ENCODE measurements at regions not wholly inside any gene's neighbourhood (a gene's known extent, or its start where the extent isn't known, plus 50 kb on each side); places are given as distances from the start of the nearest gene placed in this dataset.

DNA sequence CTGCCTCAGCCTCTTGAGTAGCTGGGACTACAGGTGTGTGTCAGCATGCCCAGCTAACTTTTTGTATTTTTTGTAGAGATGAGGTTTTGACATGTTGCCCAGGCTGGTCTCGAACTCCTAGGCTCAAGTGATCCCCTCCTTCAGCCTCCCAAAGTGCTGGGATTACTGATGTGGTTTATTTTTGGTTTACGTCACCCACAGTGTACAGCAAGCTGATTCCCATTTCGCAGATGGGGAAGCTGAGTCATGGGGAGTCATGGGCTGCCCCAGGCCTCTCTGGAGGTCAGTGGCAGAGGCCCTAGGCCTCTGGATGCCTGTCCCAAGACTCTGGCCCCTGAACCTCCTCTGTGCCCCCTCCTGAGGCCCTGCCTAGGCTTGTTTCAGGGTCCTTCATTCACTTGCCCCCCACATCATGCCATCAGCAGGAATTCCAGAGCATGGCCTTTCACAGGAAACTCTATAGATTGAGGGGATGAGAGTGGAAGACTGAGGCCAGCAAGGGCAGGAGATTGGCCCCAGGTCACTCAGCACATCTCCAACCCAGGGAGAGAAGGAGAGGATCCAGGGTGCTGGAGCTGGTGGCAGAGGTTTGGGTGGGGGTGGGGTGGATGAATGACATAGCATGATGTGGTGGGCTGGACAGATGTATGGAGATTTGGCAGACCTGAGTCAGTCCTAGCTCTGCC lies 266.0 kb downstream of the PTPRU start:
- DNase-seq: no peak

DNA sequence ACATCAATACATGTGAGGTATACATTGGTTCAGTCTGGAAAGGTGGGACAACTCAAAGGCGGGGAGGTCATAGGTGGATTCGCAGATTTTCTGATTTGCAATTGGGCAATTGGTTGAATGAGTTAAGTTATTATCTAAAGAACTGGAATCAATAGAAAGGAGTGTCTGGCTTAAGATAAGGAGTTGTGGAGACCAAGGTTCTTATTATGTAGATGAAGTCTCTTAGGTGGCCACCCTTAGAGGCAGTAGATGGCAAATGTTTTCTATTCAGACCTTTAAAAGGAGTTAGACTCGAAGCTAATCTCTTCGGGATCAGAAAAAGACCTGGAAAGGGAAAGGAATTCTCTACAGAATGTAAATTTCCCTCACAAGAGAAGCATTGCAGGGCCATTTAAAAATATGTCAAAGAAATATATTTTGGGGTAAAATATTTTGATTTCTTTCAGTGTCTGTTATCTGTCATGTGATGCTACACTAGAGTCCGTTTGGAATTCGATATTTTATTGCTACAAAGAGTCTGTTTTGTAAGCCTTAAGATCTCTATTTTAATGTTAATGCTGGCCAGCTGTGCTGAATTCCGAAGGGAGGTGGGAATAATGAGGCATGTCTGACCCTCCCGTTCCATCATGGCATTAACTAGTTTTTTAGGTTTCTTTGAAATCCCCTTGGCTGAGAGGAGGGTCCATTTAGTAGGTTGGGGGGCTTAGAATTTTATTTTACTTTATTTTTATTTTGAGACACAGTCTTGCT lies 265.1 kb downstream of the PTPRU start:
- no peak for DNase-seq

DNA sequence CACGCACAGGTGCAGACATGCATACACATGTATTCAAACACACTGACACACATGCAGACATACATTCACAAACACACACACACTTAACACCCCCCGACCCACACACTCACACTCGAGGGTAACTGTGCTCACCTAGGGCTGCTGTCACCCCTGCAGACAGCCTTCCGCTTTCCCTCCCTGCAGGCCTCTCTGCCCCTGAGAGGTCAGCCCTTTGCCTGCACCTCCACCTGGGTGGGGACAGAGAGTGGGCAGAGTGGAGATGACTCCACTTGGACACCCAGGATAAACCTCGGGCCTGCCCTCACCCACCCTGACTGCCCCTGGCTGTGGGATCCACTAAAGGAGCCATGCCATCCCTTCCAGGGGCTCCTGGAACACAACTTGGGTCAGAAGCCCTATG lies 264.3 kb downstream of the PTPRU start:
- no peak for DNase-seq

DNA sequence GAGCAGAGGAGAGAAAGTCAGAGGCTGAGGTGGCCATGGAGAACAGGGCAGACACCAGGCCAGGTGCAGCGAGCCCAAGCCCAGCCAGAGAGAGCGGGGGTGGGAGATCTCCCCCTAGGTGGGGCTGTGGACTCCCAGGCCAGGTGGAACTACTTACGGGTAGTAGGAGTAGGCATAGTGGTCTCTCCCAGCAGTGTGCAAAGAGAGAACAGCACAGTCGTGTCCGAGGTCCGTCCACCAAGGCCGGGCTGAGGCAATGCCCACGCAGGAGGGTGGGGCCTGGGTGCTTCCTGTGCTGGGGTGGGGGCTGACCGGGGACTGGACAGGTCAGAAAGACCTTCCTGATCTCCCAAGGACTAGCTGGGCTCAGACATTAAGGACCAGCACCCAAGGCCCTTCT lies 263.7 kb downstream of the PTPRU start:
- DNase-seq: no peak

DNA sequence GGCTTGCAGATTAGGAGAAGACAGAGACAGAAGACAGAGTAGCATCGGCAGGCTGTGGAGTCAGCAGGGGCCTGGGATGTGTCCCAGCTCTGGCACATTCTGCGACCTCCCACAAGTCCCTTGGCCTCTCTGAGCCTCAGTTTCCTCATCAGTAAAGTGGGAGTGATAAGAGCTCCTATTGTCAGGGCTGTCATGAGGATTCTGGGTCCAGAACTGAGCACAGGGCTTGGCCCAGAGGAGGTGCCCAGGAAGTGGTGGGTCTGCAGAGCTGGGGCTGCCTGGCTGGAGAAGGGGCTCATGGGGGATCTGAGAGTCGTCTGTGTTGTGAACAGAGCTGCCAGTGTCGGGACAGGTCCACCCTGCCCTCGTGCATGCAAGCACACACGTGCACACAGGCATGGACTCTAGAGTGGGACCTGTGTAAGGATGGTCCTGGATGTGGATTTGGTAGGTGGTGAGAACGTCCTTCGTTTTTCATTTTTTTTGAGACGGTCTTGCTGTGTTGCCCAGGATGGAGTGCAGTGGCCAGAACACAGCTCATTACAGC lies 262.9 kb downstream of the PTPRU start:
- DNase-seq: no peak

DNA sequence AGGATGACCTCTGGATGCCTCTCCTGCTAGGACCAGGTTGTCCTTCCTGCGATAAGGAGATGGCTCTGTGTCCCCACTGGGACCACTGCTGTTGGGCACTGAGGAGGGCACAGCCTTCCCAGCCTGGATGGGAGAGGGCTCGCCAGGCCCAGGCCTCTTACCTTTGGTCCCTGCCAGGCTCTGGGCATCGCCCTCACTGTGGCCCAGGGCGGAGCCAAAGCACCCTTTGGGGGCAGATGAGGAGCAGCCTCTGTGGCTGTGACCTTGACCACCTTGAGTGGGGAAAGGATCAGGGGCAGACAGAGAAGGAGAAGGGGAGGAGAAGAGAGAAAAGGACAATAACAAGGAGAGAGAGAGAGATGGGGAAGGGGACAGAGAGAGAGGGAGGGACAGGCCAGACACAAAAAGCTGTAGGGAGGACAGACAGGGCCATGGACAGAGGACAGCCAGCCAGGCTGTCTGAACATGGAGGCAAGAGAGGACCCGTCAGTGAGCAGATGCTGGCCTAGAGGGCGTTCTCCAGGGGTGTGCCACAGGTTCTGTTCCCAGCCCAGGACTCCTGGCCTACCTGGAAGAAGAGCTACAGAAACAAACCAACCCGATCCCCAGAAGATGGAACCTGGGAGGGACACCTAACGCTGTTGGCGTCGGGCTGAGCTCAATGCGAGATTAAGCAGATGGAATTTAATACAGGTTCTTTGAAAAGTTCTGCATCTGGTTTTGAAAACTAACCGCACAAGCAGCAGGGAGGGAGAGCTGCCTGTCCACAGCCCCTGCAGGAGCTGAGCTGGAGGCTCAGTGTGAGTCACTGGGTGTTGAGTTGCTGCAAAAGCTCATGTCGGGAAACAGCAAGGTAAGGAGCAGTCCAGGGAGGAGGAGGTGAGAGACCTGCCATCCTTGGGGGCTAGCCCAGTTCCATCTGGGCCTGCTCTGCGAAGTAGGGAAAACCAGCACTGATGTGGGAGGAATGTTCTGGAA lies 262.1 kb downstream of the PTPRU start:
- DNase-seq: no peak

DNA sequence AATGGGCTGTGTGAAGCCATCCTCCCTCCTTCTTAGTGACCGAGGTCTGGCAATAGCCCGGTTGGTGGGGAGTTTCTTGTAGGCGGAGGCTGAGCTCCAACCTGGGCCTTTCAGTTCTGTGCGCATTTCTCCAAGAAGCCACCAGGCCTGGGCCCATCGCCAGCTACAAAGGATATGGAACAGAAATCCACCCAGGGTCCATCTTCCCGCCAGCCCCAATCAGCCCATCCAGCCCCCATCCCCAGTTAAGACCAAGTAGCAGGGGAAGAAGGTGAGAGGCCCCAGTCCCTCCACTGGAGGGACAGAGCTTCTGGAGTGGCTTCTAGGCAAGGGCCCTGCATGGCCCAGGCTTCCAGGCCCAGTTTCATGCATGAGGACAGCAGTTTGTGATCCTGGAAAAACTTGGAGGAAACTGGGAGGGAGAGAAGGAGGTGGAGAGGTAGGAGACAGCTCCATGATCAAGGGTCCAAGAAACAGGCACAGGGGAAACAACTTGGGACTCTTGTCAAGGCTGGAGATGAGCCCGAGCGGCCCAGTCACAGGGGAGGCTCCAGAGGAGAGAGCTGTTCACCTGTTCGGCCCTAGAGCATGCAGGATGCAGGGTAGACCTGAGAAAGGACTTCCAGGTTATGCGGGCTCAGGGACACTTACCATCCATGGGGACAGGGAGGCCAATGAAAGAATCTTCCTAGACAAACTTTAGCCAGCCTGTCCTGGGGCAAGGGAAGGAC lies 261.2 kb downstream of the PTPRU start:
- DNase-seq: no peak

DNA sequence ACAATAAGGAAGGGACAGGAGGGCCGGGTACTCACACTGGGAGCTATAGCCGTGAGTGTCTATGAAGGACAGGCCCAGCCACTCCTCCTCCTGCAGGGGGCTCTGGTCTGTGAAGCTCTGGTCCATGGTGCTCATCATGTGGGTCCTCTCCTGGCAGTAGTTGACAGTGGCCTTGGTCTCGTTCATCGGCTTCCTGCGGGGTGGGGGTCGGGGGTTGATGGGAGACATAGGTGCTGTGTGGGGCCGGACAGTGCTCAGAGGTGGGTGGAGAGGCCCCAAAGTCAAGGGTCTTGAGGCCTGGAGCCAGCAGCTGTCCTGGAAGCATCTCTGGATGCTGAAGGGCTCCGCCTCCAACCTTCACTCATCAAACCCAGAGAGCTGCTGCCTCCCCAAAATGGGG lies 260.4 kb downstream of the PTPRU start:
- no peak for DNase-seq

DNA sequence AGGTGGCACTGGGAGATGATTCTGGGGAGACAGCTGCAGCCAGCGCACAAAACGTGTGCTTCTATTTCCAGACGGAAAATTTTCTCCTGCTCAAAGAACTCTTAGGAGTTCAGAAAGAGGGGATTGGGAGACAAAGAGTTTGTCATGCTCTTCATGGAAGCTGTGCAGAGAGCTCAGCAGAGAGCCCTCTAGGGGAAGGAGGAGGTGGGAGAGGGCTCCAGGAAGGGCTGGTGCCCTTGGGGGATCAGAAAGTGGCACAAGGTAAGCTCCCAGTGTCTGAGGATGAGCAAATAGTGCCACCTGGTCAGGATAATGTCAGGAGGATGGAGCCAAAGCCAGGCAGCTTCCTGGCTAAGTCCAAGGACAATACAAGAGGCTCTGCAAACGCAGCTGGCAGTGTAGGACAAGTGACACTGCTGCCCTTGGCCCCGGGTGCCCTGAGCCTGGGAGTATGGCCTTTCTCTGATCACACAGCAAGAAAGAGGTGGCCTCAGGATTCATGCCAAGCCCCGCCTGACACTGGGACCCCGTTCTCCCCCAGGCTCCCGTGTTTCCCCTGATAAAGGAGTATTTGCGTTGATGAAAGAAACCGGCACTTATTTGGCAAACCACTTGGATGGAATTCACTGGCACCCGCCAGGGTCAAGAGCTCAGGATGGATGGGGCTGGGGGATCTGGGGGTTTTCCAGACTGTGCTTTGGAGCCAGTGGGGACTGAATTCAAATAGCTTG lies 254.0 kb downstream of the PTPRU start:
- DNase-seq: no peak

DNA sequence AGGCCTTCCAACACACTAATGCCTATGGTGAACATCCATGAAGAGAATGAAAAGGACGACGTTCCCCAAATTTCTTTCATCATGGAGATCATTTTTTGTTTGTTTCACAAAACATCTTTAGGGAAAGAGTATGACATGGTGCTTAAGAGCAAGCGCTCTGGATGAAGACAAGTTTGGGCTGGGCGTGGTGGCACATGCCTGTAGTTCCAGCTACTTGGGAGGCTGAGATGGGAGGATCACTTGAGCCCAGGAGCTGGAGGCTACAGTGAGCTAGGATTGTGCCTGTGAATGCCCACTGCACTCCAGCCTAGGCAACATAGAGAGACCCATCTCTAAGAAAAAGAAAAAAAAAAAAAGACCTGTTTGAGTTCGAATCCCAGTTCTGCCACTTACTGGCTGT lies 253.1 kb downstream of the PTPRU start:
- no peak for DNase-seq

DNA sequence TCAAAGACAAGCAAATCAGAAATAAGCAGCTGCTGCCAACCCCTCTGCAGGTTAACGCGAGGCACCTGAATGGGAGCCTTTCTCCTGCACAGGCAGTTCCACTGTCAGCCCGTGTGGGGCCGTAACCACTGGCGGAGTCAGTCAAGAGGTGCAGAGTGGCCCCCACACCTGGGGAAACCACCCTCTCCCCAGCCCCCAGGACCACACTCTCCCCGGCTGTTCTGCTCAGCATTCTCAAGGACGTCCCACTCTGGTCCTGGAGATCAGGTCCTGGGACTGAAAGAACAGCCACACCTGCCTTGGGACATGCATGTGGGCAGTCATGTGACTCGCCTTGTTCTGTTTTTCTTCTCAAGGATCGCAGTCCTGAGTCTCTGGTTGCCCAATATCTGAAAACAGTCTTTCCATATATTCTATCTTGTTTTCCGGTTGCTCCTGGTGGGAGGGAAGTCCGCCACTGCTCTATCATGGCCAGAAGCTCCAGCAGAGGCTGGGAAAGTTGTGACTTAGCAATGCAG lies 252.5 kb downstream of the PTPRU start:
- no peak for DNase-seq

DNA sequence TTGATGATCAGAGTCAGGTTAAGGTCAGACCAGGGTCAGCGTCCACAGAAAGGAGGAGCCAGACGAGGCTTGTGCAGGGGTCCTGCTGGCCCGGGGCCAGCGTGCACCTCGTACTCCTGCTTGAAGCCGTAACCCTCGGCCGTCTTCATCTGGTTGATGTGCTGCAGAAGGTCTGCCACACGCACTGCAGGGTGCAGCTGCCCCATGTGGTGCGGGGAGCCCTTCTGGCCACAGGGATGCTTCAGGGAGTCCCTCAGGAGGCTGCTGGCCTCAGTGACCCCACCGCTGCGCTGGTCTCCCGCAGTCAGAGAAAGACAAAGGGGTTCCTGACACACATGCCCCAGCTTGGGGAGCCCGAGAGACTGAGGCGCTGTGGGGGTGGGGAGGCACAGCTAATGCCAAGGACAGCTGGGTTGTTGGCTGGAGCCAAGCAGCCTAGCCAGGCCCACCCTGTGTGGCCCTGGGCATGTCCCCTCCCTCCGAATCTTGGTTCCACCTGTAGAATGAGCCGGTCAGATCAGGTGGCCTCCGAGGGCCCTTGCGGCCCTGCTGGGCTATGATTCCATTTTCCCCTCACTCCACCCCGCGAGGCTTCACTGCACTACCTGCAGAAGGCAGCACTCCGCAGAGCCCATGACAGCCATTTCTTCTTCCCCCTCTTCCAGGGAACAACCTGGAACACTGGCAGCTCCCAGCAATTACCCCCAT lies 251.9 kb downstream of the PTPRU start:
- no peak for DNase-seq

DNA sequence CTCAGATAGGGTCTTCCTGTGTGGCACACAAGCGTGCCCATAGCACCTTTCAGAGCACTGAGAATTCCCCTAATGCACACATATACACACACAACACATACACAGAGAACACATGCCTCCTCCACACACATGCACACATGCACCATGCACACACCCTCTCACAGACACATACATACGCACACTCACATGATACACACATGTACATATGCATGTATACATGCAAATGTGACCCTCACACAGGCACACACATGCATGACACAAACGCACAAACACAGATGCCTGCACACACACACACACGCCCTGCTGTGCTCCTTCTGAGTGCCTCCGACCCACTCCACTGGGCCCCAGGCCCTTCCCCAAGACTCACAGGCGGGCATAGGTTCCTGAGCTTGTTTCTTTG lies 251.0 kb downstream of the PTPRU start:
- DNase-seq: no peak

DNA sequence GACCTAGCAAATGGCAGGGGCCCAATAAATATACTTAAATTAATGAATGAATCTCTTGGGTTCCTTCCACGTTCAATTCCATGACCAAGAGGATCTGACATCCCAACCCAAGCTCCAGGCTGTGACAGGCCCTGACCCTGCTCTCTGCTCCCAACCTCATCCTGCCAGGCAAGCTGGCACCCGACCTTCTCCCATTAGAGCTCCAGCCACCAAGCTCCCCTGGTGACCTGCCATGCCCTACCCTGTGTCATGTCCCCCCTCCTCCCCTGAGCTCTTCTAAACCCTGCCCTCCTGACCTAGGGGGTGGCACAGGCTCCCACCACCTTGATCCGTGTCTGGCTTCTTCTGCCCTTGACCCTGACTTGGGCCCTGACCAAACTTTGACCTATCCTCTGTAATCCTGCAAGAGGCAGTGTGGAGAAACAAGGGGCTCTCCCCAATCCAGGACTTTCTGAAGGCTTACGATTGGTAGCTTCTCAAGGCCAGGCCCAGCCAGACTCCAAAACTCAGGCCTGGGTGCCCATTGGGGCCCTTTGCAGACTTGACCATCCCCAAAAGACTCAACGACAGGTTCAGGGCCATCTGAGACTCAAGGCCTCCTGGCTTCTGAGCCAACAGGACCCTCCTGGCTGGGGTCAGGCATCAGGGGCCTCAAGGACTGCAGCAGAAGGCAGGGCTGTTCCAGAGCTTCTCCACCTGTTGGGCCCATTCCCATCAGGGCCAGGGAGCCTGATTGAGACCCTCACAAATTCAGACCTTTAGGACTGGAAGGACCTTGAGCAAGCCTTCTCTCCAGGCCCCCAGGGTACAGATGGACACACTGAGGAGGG lies 249.0 kb downstream of the PTPRU start:
- no peak for DNase-seq

DNA sequence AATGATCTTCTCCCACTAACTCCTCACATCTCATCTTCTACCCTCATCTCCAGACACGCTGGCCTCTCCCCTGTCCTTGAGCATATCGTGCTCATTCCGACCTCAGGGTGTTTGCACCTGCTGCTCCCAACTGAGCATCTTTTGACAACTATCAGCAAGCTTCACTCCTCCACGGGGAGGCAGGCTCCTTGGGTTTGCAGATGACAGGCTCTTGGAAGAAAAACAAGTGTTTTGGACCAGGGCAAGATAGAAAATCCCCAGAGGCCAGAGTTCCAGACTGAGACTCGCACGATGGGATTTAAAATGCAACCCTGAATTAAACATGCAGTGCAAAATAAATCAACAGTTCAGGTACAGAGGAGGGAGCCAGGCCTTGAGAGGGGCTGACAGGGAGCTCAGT lies 246.7 kb downstream of the PTPRU start:
- no peak for DNase-seq

DNA sequence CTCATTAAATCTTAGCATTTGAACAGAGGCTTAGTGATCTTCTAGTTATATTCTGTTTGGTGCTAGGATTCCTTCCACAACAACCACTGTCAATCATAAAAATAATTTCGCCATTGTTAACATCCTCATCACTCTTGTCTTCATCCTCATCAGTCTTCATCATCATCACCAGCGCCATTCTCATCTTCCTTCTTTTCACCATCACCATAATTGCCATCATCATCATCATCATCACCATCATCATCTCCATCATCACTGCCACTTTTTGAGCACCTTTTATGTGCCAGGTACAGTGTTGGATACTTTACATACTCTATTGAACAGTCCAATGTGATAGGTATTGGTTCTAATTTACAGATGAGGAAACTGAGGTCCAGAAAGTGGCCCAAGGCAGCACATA lies 245.7 kb downstream of the PTPRU start:
- no peak for DNase-seq

DNA sequence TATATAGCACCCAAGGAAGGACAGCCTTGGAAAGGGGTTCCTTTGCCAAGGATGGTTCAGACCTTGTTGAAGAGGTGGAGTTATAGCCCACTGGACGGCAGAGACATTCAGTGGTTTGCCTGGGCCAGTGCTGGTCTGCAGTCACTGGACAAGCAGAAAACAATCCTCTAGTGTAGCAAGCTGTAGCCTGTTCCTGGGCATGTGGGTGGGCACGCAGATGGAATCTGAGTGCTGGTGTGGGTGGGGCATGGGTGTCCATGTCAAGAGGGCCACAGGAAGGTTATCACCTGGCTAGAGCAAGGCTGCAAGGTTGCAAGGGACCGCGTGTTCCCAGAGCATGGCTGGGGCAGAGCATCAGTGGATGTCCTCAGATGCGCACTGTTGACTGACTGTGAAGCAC lies 244.7 kb downstream of the PTPRU start:
- DNase-seq: no peak

DNA sequence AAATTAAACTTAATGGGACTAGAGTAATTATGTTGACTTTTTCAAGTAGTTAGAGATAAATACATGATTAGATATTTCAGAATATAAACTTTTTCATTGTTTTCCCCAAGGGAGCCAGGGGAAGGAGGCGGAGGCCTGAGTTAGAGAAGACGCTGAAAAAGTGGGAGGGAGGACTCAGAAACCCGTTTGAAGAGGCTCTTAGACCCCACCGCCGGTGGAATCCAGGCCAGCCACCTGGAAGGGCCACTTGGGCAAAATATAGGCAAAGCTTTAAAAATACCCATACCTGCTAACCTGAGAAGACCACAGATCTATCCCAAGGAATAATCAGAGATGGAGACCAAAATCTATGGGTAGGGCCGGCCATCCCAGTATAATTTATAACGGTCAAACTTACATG lies 242.6 kb downstream of the PTPRU start:
- DNase-seq: no peak

DNA sequence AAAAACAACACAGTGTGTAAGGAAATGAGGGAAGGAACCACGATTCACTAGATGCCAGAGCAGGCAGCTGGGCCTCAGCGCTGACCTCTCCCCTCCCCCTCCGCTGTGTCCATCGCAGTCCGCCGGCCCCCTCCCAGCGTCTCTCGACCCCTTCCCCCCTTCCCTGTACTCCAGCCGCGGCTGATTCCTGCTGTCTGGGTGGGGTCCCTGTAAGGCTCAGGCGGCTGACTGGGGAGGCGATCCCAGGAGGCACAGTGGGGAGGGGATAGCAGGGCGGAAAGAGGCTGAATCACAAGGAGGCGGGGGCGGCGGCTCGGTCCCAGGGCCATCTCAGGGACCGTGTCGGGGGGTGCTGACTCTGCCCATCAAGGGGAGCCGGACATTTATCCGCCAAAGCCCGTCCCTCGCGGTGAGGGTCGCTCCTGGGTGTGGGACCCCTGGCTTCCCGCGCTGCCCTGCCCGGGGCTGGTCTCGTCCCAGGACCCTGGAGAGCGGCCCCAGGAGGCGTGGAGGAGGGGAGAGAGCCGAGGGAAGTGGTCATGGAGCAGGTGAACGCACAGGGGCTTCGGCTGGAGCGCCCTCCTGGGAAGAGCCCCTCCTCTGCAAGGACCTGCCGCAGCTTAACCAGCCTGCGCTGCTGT lies 241.9 kb downstream of the PTPRU start:
- DNase-seq: no peak

DNA sequence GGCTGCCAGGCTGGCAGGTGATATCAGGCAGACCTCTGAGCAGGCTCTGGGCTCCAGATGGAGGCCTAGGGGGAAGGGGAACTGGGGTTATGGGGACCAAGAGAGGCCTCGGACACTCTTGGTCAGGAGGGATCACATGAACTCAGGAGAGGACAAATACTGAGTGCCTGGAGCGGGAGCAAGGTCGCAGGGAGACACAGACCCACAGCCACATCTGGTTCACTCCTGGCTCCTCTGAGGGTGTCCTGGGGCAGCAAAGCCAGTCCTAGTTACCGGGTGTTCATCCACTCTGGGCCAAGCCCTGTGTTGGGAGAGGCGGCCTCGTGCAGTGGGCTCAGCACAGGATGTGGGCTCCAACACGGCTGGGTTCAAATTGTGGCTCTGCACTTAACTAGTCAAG lies 239.0 kb downstream of the PTPRU start:
- DNase-seq: no peak
